ENCODE measurements at regions not wholly inside any gene's neighbourhood (a gene's known extent, or its start where the extent isn't known, plus 50 kb on each side); places are given as distances from the start of the nearest gene placed in this dataset.

GRCh38 chr20:40754339-40754943, 65.4 kb upstream of the MAFB start:
- no peaks in the 10 kb centered on the region for H3K9me3 ChIP-seq (replicated peaks; ENCODE audit: low read length)
- H3K27me3 ChIP-seq (ENCODE audit: control insufficient read depth, insufficient read depth, low read length), result no peaks in the 10 kb centered on the region
- H3K9ac ChIP-seq (ENCODE audit: low read depth, low read length), result no peak overlapping the region
- no peak overlapping the region for H3K4me2 ChIP-seq (ENCODE audit: low read length)
- no peaks in the 10 kb centered on the region for H3K36me3 ChIP-seq (ENCODE audit: insufficient read depth, low read length)
- peaks cover 11% of the 10 kb centered on the region for H3K4me1 ChIP-seq (ENCODE audit: control insufficient read depth, insufficient read depth, low read length)
- H3K4me3 ChIP-seq (ENCODE audit: low read length), result no peak overlapping the region

- Histone ChIP-seq H3K9ac (ENCODE audit: low read depth, low read length) (no peak overlapping the region), H3K4me3 (ENCODE audit: low read length) (no peak overlapping the region), H3K4me2 (ENCODE audit: low read length) (no peak overlapping the region), H3K27me3 (ENCODE audit: control insufficient read depth, insufficient read depth, low read length) (no peaks in the 10 kb centered on the region), H3K4me1 (ENCODE audit: control insufficient read depth, insufficient read depth, low read length) (peaks cover 11% of the 10 kb centered on the region), H3K9me3 (replicated peaks; ENCODE audit: low read length) (no peaks in the 10 kb centered on the region), H3K36me3 (ENCODE audit: insufficient read depth, low read length) (no peaks in the 10 kb centered on the region)
Measured at GRCh38 chr20:40757087-40757486, 68.1 kb upstream of the MAFB start.

GRCh38 chr20:40758790-40759189, 69.8 kb upstream of the MAFB start:
- Histone ChIP-seq H3K27me3 (ENCODE audit: control insufficient read depth, insufficient read depth, low read length) (peaks cover 3% of the 10 kb centered on the region), H3K9me3 (replicated peaks; ENCODE audit: low read length) (no peaks in the 10 kb centered on the region)

GRCh38 chr20:40760399-40760798, 71.4 kb upstream of the MAFB start:
- H3K4me1 ChIP-seq (ENCODE audit: control insufficient read depth, insufficient read depth, low read length), result peaks cover 6% of the 10 kb centered on the region
- H3K36me3 ChIP-seq (ENCODE audit: insufficient read depth, low read length), result no peaks in the 10 kb centered on the region
- H3K4me2 ChIP-seq (ENCODE audit: low read length), result no peak overlapping the region
- H3K4me3 ChIP-seq (ENCODE audit: low read length), result no peak overlapping the region
- no peaks in the 10 kb centered on the region for H3K9me3 ChIP-seq (replicated peaks; ENCODE audit: low read length)
- peaks cover 3% of the 10 kb centered on the region for H3K27me3 ChIP-seq (ENCODE audit: control insufficient read depth, insufficient read depth, low read length)
- no peak overlapping the region for H3K9ac ChIP-seq (ENCODE audit: low read depth, low read length)

More at GRCh38 chr20:40758790-40759189, 69.8 kb upstream of the MAFB start:
- H3K9ac ChIP-seq (ENCODE audit: low read depth, low read length), result no peak overlapping the region
- H3K36me3 ChIP-seq (ENCODE audit: insufficient read depth, low read length), result no peaks in the 10 kb centered on the region
- H3K4me3 ChIP-seq (ENCODE audit: low read length), result no peak overlapping the region
- no peak overlapping the region for H3K4me2 ChIP-seq (ENCODE audit: low read length)
- H3K4me1 ChIP-seq (ENCODE audit: control insufficient read depth, insufficient read depth, low read length), result peaks cover 11% of the 10 kb centered on the region

- Histone ChIP-seq H3K9me3 (replicated peaks; ENCODE audit: low read length) (no peaks in the 10 kb centered on the region), H3K36me3 (ENCODE audit: insufficient read depth, low read length) (no peaks in the 10 kb centered on the region), H3K4me2 (ENCODE audit: low read length) (no peak overlapping the region), H3K9ac (ENCODE audit: low read depth, low read length) (no peak overlapping the region), H3K4me1 (ENCODE audit: control insufficient read depth, insufficient read depth, low read length) (no peaks in the 10 kb centered on the region), H3K27me3 (ENCODE audit: control insufficient read depth, insufficient read depth, low read length) (peaks cover 6% of the 10 kb centered on the region), H3K4me3 (ENCODE audit: low read length) (no peak overlapping the region)
Measured at GRCh38 chr20:40763646-40764295, 74.7 kb upstream of the MAFB start.

GRCh38 chr20:40765814-40766480, 76.9 kb upstream of the MAFB start:
- no peaks in the 10 kb centered on the region for H3K9me3 ChIP-seq (replicated peaks; ENCODE audit: low read length)
- H3K4me2 ChIP-seq (ENCODE audit: low read length), result no peak overlapping the region
- peaks cover 6% of the 10 kb centered on the region for H3K27me3 ChIP-seq (ENCODE audit: control insufficient read depth, insufficient read depth, low read length)
- H3K4me1 ChIP-seq (ENCODE audit: control insufficient read depth, insufficient read depth, low read length), result no peaks in the 10 kb centered on the region
- no peaks in the 10 kb centered on the region for H3K36me3 ChIP-seq (ENCODE audit: insufficient read depth, low read length)
- H3K9ac ChIP-seq (ENCODE audit: low read depth, low read length), result no peak overlapping the region
- no peak overlapping the region for H3K4me3 ChIP-seq (ENCODE audit: low read length)

GRCh38 chr20:40766790-40767614, 78.0 kb upstream of the MAFB start:
- Histone ChIP-seq H3K9me3 (replicated peaks; ENCODE audit: low read length) (no peaks in the 10 kb centered on the region), H3K4me1 (ENCODE audit: control insufficient read depth, insufficient read depth, low read length) (no peaks in the 10 kb centered on the region), H3K9ac (ENCODE audit: low read depth, low read length) (no peak overlapping the region), H3K27me3 (ENCODE audit: control insufficient read depth, insufficient read depth, low read length) (peaks cover 6% of the 10 kb centered on the region), H3K36me3 (ENCODE audit: insufficient read depth, low read length) (no peaks in the 10 kb centered on the region), H3K4me2 (ENCODE audit: low read length) (no peak overlapping the region), H3K4me3 (ENCODE audit: low read length) (no peak overlapping the region)

- Histone ChIP-seq H3K4me1 (ENCODE audit: control insufficient read depth, insufficient read depth, low read length) (no peaks in the 10 kb centered on the region), H3K4me2 (ENCODE audit: low read length) (no peak overlapping the region), H3K9ac (ENCODE audit: low read depth, low read length) (no peak overlapping the region), H3K9me3 (replicated peaks; ENCODE audit: low read length) (no peaks in the 10 kb centered on the region), H3K36me3 (ENCODE audit: insufficient read depth, low read length) (no peaks in the 10 kb centered on the region), H3K4me3 (ENCODE audit: low read length) (no peak overlapping the region), H3K27me3 (ENCODE audit: control insufficient read depth, insufficient read depth, low read length) (peaks cover 6% of the 10 kb centered on the region)
Measured at GRCh38 chr20:40767615-40767924, 78.5 kb upstream of the MAFB start.

- Histone ChIP-seq H3K4me2 (ENCODE audit: low read length) (no peak overlapping the region), H3K4me3 (ENCODE audit: low read length) (no peak overlapping the region), H3K9ac (ENCODE audit: low read depth, low read length) (no peak overlapping the region), H3K36me3 (ENCODE audit: insufficient read depth, low read length) (no peaks in the 10 kb centered on the region), H3K9me3 (replicated peaks; ENCODE audit: low read length) (no peaks in the 10 kb centered on the region), H3K4me1 (ENCODE audit: control insufficient read depth, insufficient read depth, low read length) (no peaks in the 10 kb centered on the region), H3K27me3 (ENCODE audit: control insufficient read depth, insufficient read depth, low read length) (peaks cover 5% of the 10 kb centered on the region)
Measured at GRCh38 chr20:40768105-40768504, 79.1 kb upstream of the MAFB start.

- H3K4me2 ChIP-seq (ENCODE audit: low read length), result no peak overlapping the region
- no peaks in the 10 kb centered on the region for H3K4me1 ChIP-seq (ENCODE audit: control insufficient read depth, insufficient read depth, low read length)
- no peaks in the 10 kb centered on the region for H3K36me3 ChIP-seq (ENCODE audit: insufficient read depth, low read length)
- H3K9ac ChIP-seq (ENCODE audit: low read depth, low read length), result no peak overlapping the region
- H3K4me3 ChIP-seq (ENCODE audit: low read length), result no peak overlapping the region
- H3K27me3 ChIP-seq (ENCODE audit: control insufficient read depth, insufficient read depth, low read length), result peaks cover 2% of the 10 kb centered on the region
- H3K9me3 ChIP-seq (replicated peaks; ENCODE audit: low read length), result no peaks in the 10 kb centered on the region
Measured at GRCh38 chr20:40769677-40770285, 80.7 kb upstream of the MAFB start.
